ENCODE measurements at regions not wholly inside any gene's neighbourhood (a gene's known extent, or its start where the extent isn't known, plus 50 kb on each side); places are given as distances from the start of the nearest gene placed in this dataset.
A peak's percentile ranks its signal among the peaks of the same experiment; 100 is the strongest.

DNA sequence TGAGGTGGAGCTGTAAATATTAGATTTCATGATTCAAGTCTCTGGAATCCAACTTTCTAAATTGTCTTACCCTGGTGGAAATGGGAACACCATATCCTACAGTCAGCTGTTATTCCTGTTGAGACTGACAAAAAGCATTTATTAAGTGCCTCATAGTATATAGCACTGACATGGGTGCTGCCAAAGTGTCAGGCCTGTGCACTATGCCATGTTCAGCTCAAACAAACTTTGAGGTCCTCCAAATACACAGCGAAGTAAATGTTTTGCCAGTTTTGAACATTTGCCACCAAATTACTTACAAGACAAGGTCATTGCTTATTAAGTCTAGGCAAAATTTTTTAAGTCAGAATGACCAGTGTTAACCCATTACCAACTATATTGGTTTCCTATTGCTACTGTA is 162.9 kb upstream of the SLC25A13 start:
- no peak for DNase-seq (ENCODE audit: low spot score)

DNA sequence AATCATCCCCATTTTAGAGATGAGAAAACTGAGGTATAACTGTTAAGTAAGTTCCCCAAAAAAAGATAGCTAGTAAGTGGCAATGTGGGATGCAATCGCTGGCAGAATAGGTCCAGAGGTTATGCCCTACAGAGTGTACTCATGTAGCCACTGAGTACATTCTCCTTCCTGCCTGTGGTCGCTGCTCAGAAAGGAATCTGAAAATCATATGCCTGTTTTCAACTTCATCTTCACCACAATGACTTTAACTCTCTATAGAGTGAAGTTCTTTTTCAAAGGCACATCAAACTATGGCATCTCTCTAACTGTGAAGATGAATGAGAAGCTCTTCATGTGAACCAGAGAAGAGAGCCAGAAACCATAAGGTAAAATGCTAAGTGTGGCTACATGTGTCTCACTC is 162.2 kb upstream of the SLC25A13 start:
- no peak for DNase-seq (ENCODE audit: low spot score)

DNA sequence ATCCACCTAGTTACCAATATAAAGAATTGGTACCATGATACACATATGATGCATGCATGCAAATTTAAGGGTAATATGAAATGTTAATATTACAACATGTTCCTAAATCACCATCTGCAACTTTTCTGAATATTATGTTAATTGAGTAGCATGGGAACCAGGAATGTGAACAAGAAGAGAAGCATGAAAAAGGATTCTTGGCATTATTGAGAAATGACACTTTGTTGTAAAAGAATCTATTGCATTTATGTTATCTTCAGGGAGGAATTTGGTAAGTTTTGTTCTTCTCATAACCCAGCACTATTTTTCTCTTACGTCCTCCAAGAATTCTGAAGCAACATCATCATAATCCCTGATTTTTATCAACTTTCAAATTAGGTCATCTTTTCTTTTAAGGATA is 159.9 kb upstream of the SLC25A13 start:
- DNase-seq (ENCODE audit: low spot score) = no peak

DNA sequence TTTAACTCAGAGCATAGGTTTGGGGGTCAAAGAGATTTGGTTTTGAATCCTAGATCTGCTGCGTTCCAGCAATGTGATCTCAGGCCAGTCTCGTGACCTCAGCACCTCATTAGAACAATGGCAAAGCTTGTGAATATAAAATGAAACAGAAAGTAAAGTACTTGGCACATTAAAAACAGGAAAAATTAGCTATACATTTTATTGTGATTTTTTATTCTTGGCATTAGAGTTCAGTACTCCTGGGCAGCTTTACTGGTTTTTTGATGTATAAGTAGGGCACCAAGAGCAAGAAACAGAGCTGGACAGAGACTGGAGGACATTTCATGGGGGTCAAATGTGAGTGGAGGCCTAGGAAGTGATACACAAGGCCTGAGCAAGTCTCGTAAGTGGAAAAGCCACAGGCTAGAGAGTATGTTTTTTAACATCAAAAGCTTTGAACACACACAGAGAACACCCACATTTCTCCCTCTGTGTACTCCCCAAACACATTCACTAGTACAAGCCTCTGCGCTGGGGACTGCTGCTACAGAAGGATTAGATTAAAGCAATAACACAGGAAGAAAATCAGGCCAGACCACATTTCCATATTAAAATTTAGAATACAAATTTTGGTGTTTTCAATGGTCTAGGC is 157.2 kb upstream of the SLC25A13 start:
- DNase-seq (ENCODE audit: low spot score) = no peak

DNA sequence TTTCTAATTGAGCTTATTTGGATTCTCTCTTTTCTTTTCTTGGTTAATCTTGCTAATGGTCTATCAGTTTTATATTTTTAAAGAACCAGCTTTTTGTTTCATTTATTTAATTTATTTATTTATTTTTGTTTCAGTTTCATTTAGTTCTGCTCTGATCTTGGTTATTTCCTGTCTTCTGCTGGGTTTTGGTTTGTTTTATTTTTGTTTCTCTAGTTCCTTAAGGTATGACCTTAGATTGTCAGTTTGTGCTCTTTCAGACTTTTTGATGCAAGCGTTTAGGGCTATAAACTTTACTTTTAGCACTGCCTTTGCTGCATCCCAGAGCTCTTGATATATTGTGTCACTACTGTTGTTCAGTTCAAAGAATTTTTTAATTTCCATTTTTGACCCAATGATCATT is 149.7 kb upstream of the SLC25A13 start:
- no peak for DNase-seq (ENCODE audit: low spot score)

DNA sequence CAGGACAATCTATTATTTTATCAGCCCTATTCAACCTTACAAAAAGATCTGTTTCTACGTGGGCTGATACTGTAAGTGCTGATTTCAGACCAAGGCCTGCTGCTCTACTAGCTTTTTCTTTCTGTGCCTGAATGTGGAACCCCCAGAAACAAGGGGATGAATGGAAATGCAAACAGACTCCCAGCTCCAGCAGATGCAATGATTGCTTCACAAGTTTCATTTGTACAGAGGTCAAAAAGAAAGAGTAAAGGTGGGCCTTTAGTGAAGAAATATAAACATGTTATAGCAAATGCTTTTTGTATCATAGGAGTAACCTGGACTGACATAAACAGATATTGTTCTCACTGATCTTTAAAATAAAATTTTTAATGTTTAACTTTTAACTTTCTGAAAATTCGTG is 130.2 kb upstream of the SLC25A13 start:
- DNase-seq (ENCODE audit: low spot score) = no peak

DNA sequence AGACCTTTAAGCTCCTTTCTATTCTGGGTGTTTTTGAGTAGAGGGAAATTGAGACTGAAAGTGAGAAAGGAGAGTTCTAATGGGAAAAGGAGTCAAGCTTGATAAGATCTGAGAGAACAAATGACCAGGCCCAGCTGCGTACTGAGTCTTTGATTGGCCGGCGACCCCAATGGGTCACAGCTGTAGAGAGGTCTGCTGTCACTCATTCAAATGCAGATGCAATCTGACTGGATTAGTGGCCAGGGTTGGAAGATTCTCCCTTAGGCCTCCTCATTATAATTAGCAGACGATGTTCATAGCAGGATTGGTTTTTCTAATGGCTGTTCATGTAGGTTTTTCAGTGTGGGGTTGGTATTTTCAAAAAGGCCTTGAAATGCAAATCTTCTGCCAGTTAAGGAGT is 127.2 kb upstream of the SLC25A13 start:
- no peak for DNase-seq (ENCODE audit: low spot score)

DNA sequence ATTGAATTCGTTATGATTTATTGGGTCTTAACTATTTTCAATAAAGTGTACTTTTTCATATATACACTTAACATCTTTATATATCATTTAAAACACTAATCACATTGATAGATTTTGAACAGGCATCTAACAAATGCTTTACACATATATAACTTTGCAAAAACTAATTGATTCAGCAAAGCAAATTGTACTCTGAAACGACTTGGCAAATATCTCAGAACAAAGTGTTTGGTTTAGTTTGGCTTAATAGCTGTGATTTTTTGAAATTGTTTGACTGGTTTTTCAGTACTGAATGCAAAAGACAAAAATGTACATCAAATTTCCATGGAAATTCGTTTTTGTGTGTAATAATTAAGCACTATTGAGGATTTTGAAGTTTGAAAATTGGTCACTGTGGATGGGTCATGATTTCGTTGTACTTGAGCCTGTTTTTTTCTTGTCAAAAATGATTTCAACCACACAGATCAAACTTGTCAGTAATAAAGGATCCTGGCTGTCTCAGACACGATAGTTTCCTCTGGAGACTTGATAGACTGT is 125.3 kb upstream of the SLC25A13 start:
- no peak for DNase-seq (ENCODE audit: low spot score)

DNA sequence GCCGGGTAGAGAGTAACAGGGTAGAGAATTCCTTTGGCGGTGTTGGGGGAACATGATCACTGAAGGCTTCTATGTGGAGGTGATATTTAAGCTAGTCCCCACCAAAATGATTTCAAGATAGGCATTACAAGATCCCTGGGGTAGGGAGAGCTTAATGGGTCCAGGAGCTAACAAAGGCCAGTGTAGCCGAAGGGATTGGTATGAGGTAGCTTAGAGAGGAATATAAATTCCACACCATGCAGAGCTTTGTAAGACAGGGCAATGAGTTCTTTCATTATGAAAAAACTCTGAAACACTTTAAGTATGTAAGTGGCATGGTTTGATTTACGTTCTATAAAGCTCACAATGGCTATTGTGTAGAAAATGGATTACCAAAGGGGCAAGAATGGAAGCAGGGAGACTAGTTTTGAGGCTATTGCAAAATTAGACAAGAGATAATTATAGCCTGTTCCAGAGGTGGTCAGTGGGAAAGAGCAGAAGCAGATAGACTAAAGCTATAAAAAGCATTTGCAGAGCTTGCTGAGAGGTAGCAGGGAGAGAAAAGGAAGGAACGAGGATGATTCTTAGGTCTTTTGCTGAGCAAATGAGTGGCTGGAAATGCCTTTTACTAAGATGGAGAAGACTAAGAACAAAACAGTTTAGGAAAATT is 119.7 kb upstream of the SLC25A13 start:
- no peak for DNase-seq (ENCODE audit: low spot score)

DNA sequence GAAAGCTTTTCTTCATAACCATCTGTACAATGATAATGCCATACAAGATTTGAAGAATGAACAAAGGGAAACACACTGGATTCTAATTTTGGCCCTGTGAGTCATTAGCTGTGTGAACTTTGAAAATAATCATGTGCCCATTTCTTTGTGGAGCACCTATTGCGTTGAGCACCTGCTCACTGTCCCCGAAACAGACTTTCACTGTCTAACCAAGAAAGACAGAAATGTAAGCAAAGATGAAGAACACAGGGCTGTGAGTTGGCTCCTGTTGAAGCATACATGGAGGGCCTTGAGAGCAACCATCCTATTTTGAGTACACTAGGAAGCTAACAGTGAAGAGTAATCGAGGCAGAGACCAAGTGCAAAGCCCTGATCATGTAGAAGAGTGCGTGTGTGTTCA is 118.4 kb upstream of the SLC25A13 start:
- no peak for DNase-seq (ENCODE audit: low spot score)

DNA sequence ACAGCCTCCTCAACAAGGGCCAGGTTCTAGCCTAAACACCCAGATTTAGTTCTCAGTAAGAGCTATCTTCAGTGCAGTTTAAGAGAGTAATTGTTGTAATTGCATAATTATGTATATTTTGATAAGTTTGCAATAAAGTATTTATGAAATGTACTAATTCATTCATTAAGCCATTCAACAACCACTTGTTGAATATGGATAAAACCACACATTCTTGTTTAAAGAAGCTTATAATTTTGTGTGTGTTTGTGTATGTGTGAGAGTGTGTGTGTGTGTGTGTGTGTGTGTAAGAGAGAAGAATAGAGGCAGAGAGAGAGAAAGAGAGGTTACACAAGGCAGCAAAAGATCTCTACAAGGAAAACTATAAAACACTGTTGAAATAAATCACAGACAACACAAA is 115.0 kb upstream of the SLC25A13 start:
- DNase-seq (ENCODE audit: low spot score) = no peak

DNA sequence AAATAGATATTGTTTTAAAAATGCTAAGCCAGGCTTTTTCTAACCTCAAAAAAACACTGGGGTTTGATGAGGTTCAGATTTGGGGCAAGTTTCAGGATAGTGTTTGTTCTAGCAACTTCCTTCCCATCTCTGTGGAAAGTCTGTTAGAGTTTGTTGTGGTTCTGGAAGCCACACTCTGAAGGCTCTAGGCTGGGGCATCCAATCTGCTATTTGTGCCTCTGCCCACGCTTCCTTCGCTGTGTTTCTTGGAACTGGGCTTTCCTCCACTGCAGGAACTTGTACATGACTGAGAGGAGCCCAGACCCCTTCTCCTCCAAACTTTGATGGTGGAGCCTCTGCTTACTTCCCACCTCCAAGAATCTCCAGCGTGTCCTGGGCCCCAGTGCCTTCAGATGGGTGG is 108.5 kb upstream of the SLC25A13 start:
- DNase-seq (ENCODE audit: low spot score) = no peak

DNA sequence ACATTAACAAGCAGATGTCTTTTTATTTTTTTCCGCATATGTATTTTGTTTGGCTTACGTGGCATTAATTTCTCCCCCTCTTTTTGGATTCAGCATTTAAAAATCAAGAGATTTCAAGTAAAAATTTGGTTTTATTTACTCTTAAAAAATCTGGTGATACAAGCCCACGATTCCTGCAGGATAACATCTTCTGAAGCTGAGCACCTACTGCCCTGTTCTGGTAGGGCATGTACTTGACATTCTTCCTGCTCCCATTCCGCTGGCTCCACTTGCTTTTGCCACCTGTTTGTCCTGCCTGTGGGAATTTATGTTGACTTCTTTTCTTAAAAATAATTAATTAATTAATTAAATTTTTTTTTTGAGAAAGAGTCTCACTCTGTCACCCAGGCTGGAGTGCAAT is 105.2 kb upstream of the SLC25A13 start:
- DNase-seq (ENCODE audit: low spot score) = no peak

DNA sequence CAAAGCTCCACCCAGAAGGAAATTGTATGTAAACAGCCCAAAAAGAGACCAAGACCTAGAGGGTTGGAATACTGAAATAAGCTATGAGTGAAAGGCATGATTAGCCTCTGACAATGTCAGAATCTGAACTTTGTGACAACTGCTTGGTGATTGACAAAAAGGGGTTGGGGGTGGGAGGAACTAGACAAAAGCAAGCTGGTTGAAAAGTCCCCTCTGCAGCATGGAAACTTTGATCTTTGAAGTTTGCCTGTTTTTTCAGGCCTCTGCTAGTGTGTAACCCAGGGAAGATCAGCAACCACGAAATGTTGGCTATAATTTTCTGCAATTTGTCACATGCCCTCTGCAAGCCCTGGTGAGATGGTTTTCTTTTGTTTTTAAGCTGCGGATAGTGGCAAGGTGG is 104.8 kb upstream of the SLC25A13 start:
- DNase-seq (ENCODE audit: low spot score) = no peak

DNA sequence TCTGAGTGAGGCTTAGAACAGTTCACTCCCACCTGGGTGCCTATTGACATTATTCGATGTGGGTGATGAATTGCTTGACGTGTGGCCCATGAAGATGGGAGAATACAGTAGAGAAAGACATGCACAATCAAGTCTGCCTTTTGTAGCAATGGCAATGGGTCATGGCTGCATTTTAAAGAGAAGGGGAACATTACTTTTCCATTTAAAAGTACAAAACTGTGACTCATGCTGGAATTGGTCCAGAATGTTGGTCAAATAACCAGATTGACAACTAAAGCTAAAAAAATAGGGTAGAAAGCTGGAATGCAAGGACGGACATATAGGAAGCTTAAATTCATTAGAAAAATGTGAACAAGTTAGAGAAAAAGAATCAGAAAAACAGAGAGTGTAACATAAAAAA is 104.1 kb upstream of the SLC25A13 start:
- no peak for DNase-seq (ENCODE audit: low spot score)

DNA sequence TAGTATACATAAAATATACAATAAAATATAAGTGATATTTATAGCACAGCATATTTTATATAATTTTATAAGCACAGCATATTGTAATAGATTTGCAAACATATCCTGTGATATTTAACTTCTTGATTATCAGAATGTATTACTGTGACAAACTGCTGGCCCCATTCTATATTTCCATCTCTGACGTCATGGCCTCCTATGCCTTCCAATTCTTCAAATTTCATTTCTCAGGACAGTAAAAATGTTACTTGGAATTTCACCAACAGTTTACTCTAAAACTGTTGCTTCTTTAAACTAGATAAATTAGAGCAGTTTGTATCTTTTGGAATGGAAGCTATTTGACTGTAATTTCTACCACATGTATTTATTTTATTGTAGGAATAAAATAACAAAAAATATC is 102.5 kb upstream of the SLC25A13 start:
- DNase-seq (ENCODE audit: low spot score) = no peak

DNA sequence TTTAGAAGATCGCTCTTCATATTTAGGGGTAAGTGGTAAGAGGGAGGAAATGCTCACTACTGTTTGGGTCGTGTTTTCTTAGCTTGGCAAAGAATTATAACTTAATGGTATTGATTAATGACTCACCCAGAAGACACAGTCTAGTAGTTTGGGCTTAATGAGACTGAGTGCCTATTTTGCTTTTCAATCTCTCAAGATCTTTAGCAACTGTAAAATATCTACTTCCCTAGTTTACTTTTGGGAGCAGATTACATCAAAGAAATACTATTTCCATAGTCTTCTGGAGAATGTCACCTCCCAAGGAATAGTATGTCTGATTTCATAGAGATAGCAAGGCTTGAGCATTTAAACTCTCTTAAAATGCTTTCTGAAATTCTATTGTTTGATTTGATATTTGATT is 100.5 kb upstream of the SLC25A13 start:
- DNase-seq (ENCODE audit: low spot score) = no peak

DNA sequence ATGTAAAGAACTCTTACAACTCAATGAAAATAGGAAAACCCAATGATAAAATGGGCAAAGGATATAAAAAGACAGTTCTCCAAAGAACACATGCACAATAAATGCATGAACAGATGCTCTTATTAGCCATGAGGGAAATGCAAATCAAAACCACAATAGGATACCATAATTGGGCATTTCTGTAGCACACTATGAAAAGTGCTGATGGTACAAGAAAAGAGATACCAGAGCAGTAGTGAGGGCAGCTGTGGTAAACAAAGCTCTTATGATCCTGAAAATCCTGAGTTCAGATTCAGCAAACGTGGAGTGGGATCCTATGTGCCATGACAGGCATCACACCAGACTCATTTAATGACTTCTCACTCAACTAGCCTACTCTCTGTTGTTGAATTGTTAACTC is 96.7 kb upstream of the SLC25A13 start:
- no peak for DNase-seq (ENCODE audit: low spot score)

DNA sequence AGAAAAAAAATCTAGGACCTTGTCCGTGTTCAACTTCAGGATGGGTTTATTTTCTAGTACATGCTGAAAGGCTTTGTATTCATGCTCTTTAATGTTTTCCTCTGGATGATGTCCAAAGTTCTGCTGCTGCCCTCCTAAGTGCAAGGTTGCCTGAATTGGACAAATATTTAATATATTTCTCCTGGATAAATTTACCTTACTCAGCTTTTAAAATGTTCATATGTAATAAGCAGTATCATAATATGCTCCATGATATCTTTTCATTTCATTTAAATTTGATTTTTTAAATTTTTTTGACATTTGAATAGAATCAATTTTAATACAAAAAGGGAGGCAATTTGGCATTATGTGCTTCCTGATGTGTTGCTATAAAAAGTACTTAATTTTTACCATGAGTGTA is 95.9 kb upstream of the SLC25A13 start:
- DNase-seq (ENCODE audit: low spot score) = no peak

DNA sequence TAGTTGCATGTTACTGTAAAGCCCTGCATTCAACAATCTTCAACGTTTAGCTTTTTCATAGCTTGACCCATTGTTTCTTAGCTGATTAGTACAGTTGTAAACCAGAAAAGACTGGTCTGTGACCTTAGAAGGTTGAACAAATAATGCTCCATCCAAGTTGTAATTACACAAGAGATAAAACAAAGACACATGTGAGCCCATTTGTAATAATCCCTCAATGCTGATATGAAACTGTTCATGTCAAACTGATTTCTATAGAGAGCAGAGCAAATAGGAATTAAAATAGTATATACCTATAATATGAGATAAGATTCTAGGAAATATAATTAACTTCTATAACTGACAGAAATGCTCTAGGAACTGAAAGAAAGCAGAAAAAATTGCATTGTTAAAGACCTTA is 94.7 kb upstream of the SLC25A13 start:
- no peak for DNase-seq (ENCODE audit: low spot score)

DNA sequence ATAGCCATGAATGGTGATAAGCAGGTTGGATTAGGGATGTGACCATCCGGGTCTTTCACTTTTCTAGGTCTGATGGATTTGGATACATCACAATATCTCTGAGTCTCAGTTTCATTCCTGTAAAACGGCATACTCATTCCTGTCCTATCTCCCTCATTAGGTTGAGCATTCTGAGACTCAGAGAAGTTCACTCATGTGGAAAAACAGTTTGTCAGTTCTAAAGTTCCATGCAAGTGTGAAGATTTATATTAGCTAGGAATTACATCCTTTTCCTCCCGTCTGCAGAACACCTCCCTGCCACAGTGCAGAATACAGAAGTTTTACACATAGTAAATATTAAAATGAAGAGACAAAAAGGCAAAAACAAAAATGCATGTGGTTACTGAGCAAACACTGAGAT is 94.2 kb upstream of the SLC25A13 start:
- DNase-seq (ENCODE audit: low spot score) = no peak

DNA sequence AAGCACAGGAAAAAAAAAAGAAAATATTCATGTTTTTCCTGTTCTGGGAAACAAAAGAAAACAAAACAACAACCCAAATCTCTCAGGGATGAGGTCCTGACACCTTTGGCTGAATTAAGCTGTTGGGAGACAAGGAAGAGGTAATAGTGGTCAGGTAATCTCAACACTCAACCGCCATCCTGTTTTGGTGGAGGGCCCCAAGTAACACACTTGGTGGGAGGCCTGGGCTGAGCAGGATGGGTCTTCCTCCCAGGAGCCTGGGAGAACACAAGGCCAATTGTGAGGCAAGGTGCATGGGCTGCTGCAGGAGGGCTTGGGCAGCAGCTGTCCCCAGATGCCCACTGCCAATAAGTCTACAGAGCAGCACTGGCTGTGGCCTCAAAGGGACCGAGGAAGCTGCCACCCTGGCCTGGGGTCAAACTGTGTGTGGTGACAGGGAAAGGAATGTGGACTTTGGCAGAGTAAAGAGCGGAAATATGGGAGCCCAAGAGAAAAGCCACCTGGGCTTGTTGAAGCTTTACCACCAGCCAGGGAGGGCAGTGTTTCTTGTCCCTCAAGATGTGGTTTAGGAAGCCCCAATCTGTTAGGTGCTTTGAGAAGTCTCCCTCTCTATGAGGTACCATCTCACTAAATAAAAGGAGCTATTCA is 93.5 kb upstream of the SLC25A13 start:
- no peak for DNase-seq (ENCODE audit: low spot score)

DNA sequence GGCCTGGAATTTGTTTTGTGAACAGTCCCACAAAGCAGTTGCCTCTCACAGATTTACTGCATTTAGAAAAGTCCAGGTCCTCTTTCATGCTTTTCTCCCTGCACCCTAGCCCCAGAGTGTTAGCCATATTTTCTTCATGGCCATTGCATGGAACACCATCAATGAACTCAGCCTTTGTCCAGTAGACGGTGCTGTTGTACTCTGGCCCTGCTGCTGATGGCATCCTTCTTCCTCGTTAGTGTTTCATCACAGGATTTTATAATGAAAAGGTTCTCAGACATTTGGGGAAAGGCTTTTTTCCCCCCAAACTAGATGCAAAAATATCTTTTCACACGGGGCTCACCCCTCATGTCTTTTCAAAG is 93.0 kb upstream of the SLC25A13 start:
- peak; percentile 70 for DNase-seq (ENCODE audit: low spot score)
